SK-N-SH (cell line): ENCODE measurements at regions not wholly inside any gene's neighbourhood (a gene's known extent, or its start where the extent isn't known, plus 50 kb on each side); places are given as distances from the start of the nearest gene placed in this dataset.

Experiments used
- CTCF ChIA-PET: fragments of 300-600, 350-600 bp; formaldehyde crosslinking; extraction: SDS; loops from one replicate; lab custom pipeline; 2021; lab: Yijun Ruan, JAX
- POLR2A ChIA-PET: fragments of 350-600 bp; sonication (Branson Sonifier 250); formaldehyde crosslinking; extraction: SDS; loops from one replicate; lab custom pipeline; 2020; ENCODE audit warnings: antibody characterized with exemption, inconsistent platforms; lab: Yijun Ruan, JAX
- DNase-seq: peaks from one replicate; pipeline ENCODE4 v3.0.0; 2012
- H2AFZ ChIP-seq: fragments of 200-600 bp; sonication (generic); 2 replicates; pipeline ENCODE4 v1.8.1; 2016; ENCODE audit warnings: antibody characterized with exemption, mild to moderate bottlenecking, low read depth
- H3F3A ChIP-seq: fragments of 200-600 bp; sonication (generic); replicated peaks from 2 replicates; pipeline ENCODE3; 2016; ENCODE audit warnings: antibody characterized with exemption, mild to moderate bottlenecking; ENCODE audit not compliant: insufficient read depth
- H3K27ac ChIP-seq, 2 experiments: fragments of 200-500 bp in 1 of 2; fragments of 200-600 bp in 1 of 2; sonication (Bioruptor generic) in 1 of 2; sonication (generic), shearing (Covaris generic) in 1 of 2; 2 replicates each; pipeline versions ENCODE4 v1.5.1 to v1.6.1; 2014 to 2016; ENCODE audit warnings: low read depth in 2 of 2, inconsistent platforms in 1 of 2, low read length in 1 of 2, mild to moderate bottlenecking in 1 of 2, mixed read lengths in 1 of 2
- H3K27me3 ChIP-seq: fragments of 200-600 bp; sonication (generic), shearing (Covaris generic); 2 replicates; pipeline ENCODE4 v1.6.1; 2016; ENCODE audit warnings: mixed run types; ENCODE audit not compliant: insufficient read depth
- H3K36me3 ChIP-seq, 2 experiments: fragments of 200-500 bp in 1 of 2; fragments of 200-600 bp in 1 of 2; sonication (Bioruptor generic) in 1 of 2; sonication (generic) in 1 of 2; replicated peaks in 1 of 2; 2 replicates each; pipeline versions ENCODE3 to v1.5.1; 2014 to 2016; ENCODE audit warnings: low read length in 1 of 2, mild to moderate bottlenecking in 1 of 2; ENCODE audit not compliant: insufficient read depth in 2 of 2, control insufficient read depth in 1 of 2
- H3K4me1 ChIP-seq, 2 experiments: fragments of 200-500 bp in 1 of 2; fragments of 200-600 bp in 1 of 2; sonication (Bioruptor generic) in 1 of 2; sonication (generic), shearing (Covaris generic) in 1 of 2; 2 replicates each; pipeline versions ENCODE4 v1.5.1 to v1.6.1; 2014 to 2016; ENCODE audit warnings: low read depth in 1 of 2, low read length in 1 of 2, mixed run types in 1 of 2; ENCODE audit not compliant: insufficient read depth in 2 of 2, control insufficient read depth in 1 of 2
- H3K4me2 ChIP-seq: fragments of 200-600 bp; sonication (generic), shearing (Covaris generic); 2 replicates; pipeline ENCODE4 v1.6.1; 2017; ENCODE audit warnings: mixed run types
- H3K4me3 ChIP-seq, 2 experiments: fragments of 200-500 bp in 1 of 2; fragments of 200-600 bp in 1 of 2; sonication (Bioruptor generic) in 1 of 2; sonication (generic), shearing (Covaris generic) in 1 of 2; 2 replicates each; pipeline versions ENCODE4 v1.5.1 to v1.8.1; 2014 to 2016; ENCODE audit warnings: low read depth in 2 of 2, inconsistent platforms in 1 of 2, low read length in 1 of 2, mild to moderate bottlenecking in 1 of 2, mixed read lengths in 1 of 2, moderate library complexity in 1 of 2
- H3K79me2 ChIP-seq: fragments of 200-600 bp; sonication (generic); 2 replicates; pipeline ENCODE4 v1.8.1; 2017; ENCODE audit warnings: mild to moderate bottlenecking; ENCODE audit not compliant: insufficient read depth
- H3K9ac ChIP-seq: fragments of 200-600 bp; sonication (generic); 2 replicates; pipeline ENCODE4 v1.6.1; 2017; ENCODE audit warnings: mixed run types
- H3K9me2 ChIP-seq: fragments of 200-600 bp; sonication (generic); 2 replicates; pipeline ENCODE4 v1.6.1; 2017; ENCODE audit warnings: mixed run types
- H3K9me3 ChIP-seq: fragments of 200-600 bp; sonication (generic); 2 replicates; pipeline ENCODE4 v1.6.1; 2017; ENCODE audit warnings: mixed run types, mild to moderate bottlenecking, moderate library complexity
- H4K20me1 ChIP-seq: fragments of 200-600 bp; sonication (generic); 2 replicates; pipeline ENCODE4 v1.6.1; 2017; ENCODE audit warnings: mild to moderate bottlenecking, mixed run types; ENCODE audit not compliant: insufficient read depth
- CHD2 ChIP-seq: fragments of 150-350 bp; IDR thresholded peaks from 2 replicates; pipeline ENCODE4 v1.6.1; 2018; ENCODE audit warnings: low read length; ENCODE audit not compliant: partially characterized antibody
- EP300 ChIP-seq, 2 experiments: IDR thresholded peaks; 2 replicates each; pipeline versions ENCODE4 v1.4.0 to v1.6.1; 2012; ENCODE audit warnings: borderline replicate concordance in 1 of 2, low read depth in 1 of 2, low read length in 1 of 2
- EZH2phosphoT487 ChIP-seq: fragments of 200-600 bp; sonication (generic); IDR thresholded peaks from 2 replicates; pipeline ENCODE4 v1.6.1; 2017; ENCODE audit warnings: low read depth, mixed run types, mild to moderate bottlenecking, antibody characterized with exemption, moderate library complexity, borderline replicate concordance
- FOSL2 ChIP-seq: IDR thresholded peaks from 2 replicates; pipeline ENCODE4 v1.4.0; 2012; ENCODE audit warnings: low read depth, mild to moderate bottlenecking, moderate library complexity, borderline replicate concordance
- FOXM1 ChIP-seq: IDR thresholded peaks from 2 replicates; pipeline ENCODE4 v1.4.0; 2012; ENCODE audit warnings: low read depth, mild to moderate bottlenecking
- GATA2 ChIP-seq: sonication (generic); formaldehyde crosslinking; IDR thresholded peaks from 2 replicates; pipeline ENCODE4 v1.5.0; 2020; ENCODE audit warnings: mild to moderate bottlenecking, missing genetic modification reagents
- JUND ChIP-seq: IDR thresholded peaks from 2 replicates; pipeline ENCODE4 v1.4.0; 2012
- MEF2A ChIP-seq: IDR thresholded peaks from 2 replicates; pipeline ENCODE4 v1.4.0; 2012; ENCODE audit warnings: low read depth, borderline replicate concordance
- MXI1 ChIP-seq: IDR thresholded peaks from 2 replicates; pipeline ENCODE4 v1.6.1; 2012; ENCODE audit warnings: mild to moderate bottlenecking, low read depth, low read length, improper control_type of control experiment
- NRF1 ChIP-seq: IDR thresholded peaks from 2 replicates; pipeline ENCODE4 v1.6.1; 2012; ENCODE audit warnings: low read depth, mild to moderate bottlenecking, low read length
- POLR2AphosphoS5 ChIP-seq: IDR thresholded peaks from 2 replicates; pipeline ENCODE4 v1.6.1; 2012; ENCODE audit warnings: low read depth, low read length
- RAD21 ChIP-seq: IDR thresholded peaks from 2 replicates; pipeline ENCODE4 v1.6.1; 2012; ENCODE audit warnings: mild to moderate bottlenecking, low read length
- RXRA ChIP-seq: IDR thresholded peaks from 2 replicates; pipeline ENCODE4 v1.4.0; 2012; ENCODE audit warnings: low read depth, mild to moderate bottlenecking, borderline replicate concordance
- SIN3A ChIP-seq: IDR thresholded peaks from 2 replicates; pipeline ENCODE4 v1.6.1; 2012; ENCODE audit warnings: low read depth, mild to moderate bottlenecking, low read length, moderate library complexity, borderline replicate concordance
- TAF1 ChIP-seq: IDR thresholded peaks from 2 replicates; pipeline ENCODE4 v1.6.1; 2012; ENCODE audit warnings: low read depth, mild to moderate bottlenecking, low read length, moderate library complexity, borderline replicate concordance
- TCF12 ChIP-seq: IDR thresholded peaks from 2 replicates; pipeline ENCODE4 v1.4.0; 2012
- TEAD4 ChIP-seq: IDR thresholded peaks from 2 replicates; pipeline ENCODE4 v1.4.0; 2012; ENCODE audit warnings: mild to moderate bottlenecking, borderline replicate concordance; ENCODE audit not compliant: insufficient read depth
- USF1 ChIP-seq: IDR thresholded peaks from 2 replicates; pipeline ENCODE4 v1.4.0; 2012; ENCODE audit warnings: low read depth, borderline replicate concordance
- YY1 ChIP-seq: IDR thresholded peaks from 2 replicates; pipeline ENCODE4 v1.4.0; 2012; ENCODE audit warnings: low read depth, mild to moderate bottlenecking
- ZBTB33 ChIP-seq: IDR thresholded peaks from 2 replicates; pipeline ENCODE4 v1.4.0; 2012; ENCODE audit warnings: low read depth, borderline replicate concordance
- WGBS: methylation state at CpG from one replicate; pipeline ENCODE4 v1.1.6; 2017; ENCODE audit warnings: low lambda C conversion rate; 5-methylcytosine and 5-hydroxymethylcytosine counted together

GRCh38 chr3:30551927-30552326 is 54.5 kb upstream of the TGFBR2 start:
- Histone ChIP-seq H3K9me2 (no peaks in the 10 kb centered on the region), H2AFZ (no peak overlapping the region), H3K4me3 (no peak overlapping the region), H3K9ac (no peak overlapping the region), H3K9me3 (no peaks in the 10 kb centered on the region), H3K36me3 (no peaks in the 10 kb centered on the region), H3K4me2 (no peak overlapping the region), H4K20me1 (no peaks in the 10 kb centered on the region), H3K27ac (no peak overlapping the region), H3F3A (no peaks in the 10 kb centered on the region), H3K27me3 (no peaks in the 10 kb centered on the region), H3K79me2 (no peaks in the 10 kb centered on the region), H3K4me1 (peaks cover 4 to 5% of the 10 kb centered on the region in 2 experiments; a peak in 2 of 4 replicates)
- no peak for TF ChIP-seq JUND
- POLR2A ChIA-PET = interaction anchor here (0.6 kb wide), 1 partner anchor 218 kb away, joined by 4 read pairs; no protein-coding TSS in a partner anchor
- 95% methylated on average over 1 of the region's 1 CpG for whole genome bisulfite sequencing
- DNase-seq = no peak
- CTCF ChIA-PET = interaction anchor here (1.0 to 1.3 kb wide), 2 partner anchors 9 to 142 kb away, joined by 3 to 4 read pairs; no protein-coding TSS in a partner anchor

GRCh38 chr3:30553641-30554316 is 52.6 kb upstream of the TGFBR2 start:
- no peaks in the 10 kb centered on the region for H3K79me2 ChIP-seq
- no peak overlapping the region for H2AFZ ChIP-seq
- H3K27me3 ChIP-seq = no peaks in the 10 kb centered on the region
- no peak overlapping the region for H3K4me3 ChIP-seq
- no peaks in the 10 kb centered on the region for H3F3A ChIP-seq
- DNase-seq = no peak
- H3K9me2 ChIP-seq = no peaks in the 10 kb centered on the region
- POLR2A ChIA-PET = no interaction called here
- H3K4me2 ChIP-seq = no peak overlapping the region
- no peaks in the 10 kb centered on the region for H3K36me3 ChIP-seq
- TF ChIP-seq FOSL2 (peak; percentile 45; the same call in 1 of the 2 replicates), TAF1 (no peak), TCF12 (peak; percentile 13; the same call in 1 of the 2 replicates)
- TF ChIP-seq, all 33 proteins: peak for 2
- CTCF ChIA-PET = no interaction called here
- no peaks in the 10 kb centered on the region for H3K9me3 ChIP-seq
- no peak overlapping the region for H3K27ac ChIP-seq
- H3K4me1 ChIP-seq = peaks cover 4 to 5% of the 10 kb centered on the region in 2 experiments; a peak in 2 of 4 replicates
- H3K9ac ChIP-seq = no peak overlapping the region
- WGBS = 72% methylated on average over 4 of the region's 4 CpGs
- no peaks in the 10 kb centered on the region for H4K20me1 ChIP-seq

GRCh38 chr3:30554317-30554690 is 52.1 kb upstream of the TGFBR2 start:
- Histone ChIP-seq H3K9ac (no peak overlapping the region), H2AFZ (no peak overlapping the region), H3K27me3 (no peaks in the 10 kb centered on the region), H3K9me2 (no peaks in the 10 kb centered on the region), H3F3A (no peaks in the 10 kb centered on the region), H4K20me1 (no peaks in the 10 kb centered on the region), H3K4me1 (peaks cover 4 to 5% of the 10 kb centered on the region in 2 experiments; a peak in 2 of 4 replicates), H3K9me3 (no peaks in the 10 kb centered on the region), H3K4me3 (no peak overlapping the region), H3K4me2 (no peak overlapping the region), H3K36me3 (no peaks in the 10 kb centered on the region), H3K27ac (no peak overlapping the region), H3K79me2 (no peaks in the 10 kb centered on the region)
- POLR2A ChIA-PET = no interaction called here
- CTCF ChIA-PET = no interaction called here
- DNase-seq = no peak
- 63% methylated on average over 1 of the region's 1 CpG for WGBS
- TF ChIP-seq ZBTB33 = no peak
- TF ChIP-seq NRF1 = no peak
- TF ChIP-seq TEAD4 = no peak
- no peak for TF ChIP-seq JUND
- TF ChIP-seq EZH2phosphoT487 = no peak
- TF ChIP-seq GATA2 (CRISPR knock-in tag) = no peak
- TF ChIP-seq USF1 = no peak
- TF ChIP-seq FOXM1 = no peak
- no peak for TF ChIP-seq POLR2AphosphoS5
- TF ChIP-seq TCF12 = no peak
- TF ChIP-seq CHD2 = no peak
- no peak for TF ChIP-seq SIN3A
- TF ChIP-seq MXI1 = no peak
- TF ChIP-seq EP300 (IDR thresholded peaks at IDR 0.05; ENCODE audit: borderline replicate concordance in 1 of 2, low read depth in 1 of 2, low read length in 1 of 2) = no peak
- no peak for TF ChIP-seq RXRA
- TF ChIP-seq MEF2A = no peak
- TF ChIP-seq RAD21 = no peak
- TF ChIP-seq YY1 = no peak
